Upper lobe of left lung (tissue), 4 donors: ENCODE measurements at regions not wholly inside any gene's neighbourhood (a gene's known extent, or its start where the extent isn't known, plus 50 kb on each side); places are given as distances from the start of the nearest gene placed in this dataset.

Experiments
- CTCF ChIP-seq, 6 experiments: fragments of 450-650 bp in 4 of 6; fragments of 200-600 bp in 2 of 6; sonication (generic) in 2 of 6; IDR thresholded peaks; one replicate each; pipeline ENCODE4 v1.5.1; 2016 to 2019; ENCODE audit warnings: antibody characterized with exemption in 6 of 6
- POLR2A ChIP-seq, 4 donors: fragments of 450-650 bp; IDR thresholded peaks; one replicate each; pipeline ENCODE4 v1.5.1; 2016 to 2017; ENCODE audit warnings: antibody characterized with exemption in 4 of 4, mild to moderate bottlenecking in 2 of 4
- POLR2AphosphoS5 ChIP-seq, 2 donors: sonication (generic); formaldehyde crosslinking; IDR thresholded peaks; one replicate each; pipeline ENCODE4 v1.5.1; 2017; ENCODE audit warnings: antibody characterized with exemption in 2 of 2

DNA sequence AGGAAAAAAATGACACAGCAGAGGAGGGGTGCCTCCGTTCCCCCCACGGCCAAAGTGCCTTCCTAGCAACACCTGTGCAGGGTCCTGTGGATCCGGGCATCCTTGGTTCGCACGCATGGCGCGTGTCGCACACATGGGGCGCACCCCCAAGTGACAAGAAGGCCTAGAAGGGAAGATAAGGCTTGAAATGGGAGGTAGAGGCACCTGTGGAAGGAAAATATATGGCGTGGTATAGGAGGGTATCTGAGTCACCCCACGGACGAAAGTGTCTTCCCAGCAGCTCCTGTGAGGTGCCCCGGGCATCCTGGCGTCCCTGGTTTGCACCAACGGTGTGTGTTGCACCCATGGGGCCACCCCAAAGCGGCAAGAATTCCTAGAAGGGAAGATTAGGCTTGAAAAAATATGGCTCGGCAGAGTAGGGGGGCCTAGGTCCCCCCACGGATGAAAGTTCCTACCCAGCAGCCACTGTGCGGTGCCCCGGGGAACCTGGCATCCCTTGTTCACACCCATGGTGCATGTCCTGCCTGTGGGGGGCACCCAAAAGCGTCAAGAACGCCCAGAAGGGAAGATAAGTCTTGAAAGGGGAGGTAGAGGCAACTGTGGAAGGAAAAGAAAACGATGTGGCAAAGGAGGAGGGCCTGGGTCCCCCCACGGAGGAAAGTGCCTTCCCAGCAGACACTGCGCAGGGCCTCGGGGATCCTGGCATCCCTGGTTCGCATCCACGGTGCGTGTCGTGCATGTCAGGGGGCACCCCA, 280.0 kb downstream of the ALG10 start:
- TF ChIP-seq POLR2AphosphoS5 (IDR thresholded peaks at IDR 0.05) (no peak), POLR2A (IDR thresholded peaks at IDR 0.05) (no peak), CTCF (IDR thresholded peaks at IDR 0.05) (no peak)
